Omental fat pad (tissue), 3 donors: ENCODE measurements at regions not wholly inside any gene's neighbourhood (a gene's known extent, or its start where the extent isn't known, plus 50 kb on each side); places are given as distances from the start of the nearest gene placed in this dataset.

ENCODE experiments used
- ATAC-seq: fragments of 150-250 bp; one replicate; pipeline ENCODE4 v1.9.1; 2016; ENCODE audit warnings: mild to moderate bottlenecking, moderate library complexity; ENCODE audit not compliant: low FRiP score
- DNase-seq: peaks from one replicate; pipeline ENCODE4 v3.0.0-alpha.2; 2019; ENCODE audit warnings: low spot score
- CTCF ChIP-seq, 3 donors: fragments of 450-650 bp; IDR thresholded peaks; one replicate each; pipeline ENCODE4 v1.5.1; 2016 to 2017; ENCODE audit warnings: antibody characterized with exemption in 3 of 3, mild to moderate bottlenecking in 3 of 3, moderate library complexity in 2 of 3

GRCh38 chr5:15260356-15261268 lies 239.4 kb upstream of the FBXL7 start:
- TF ChIP-seq CTCF (IDR thresholded peaks at IDR 0.05) = no peak
- DNase-seq (no peak), ATAC-seq (no peak)

- no peak for ATAC-seq
- no peak for TF ChIP-seq CTCF (IDR thresholded peaks at IDR 0.05)
- no peak for DNase-seq
These were observed 243.5 kb upstream of the FBXL7 start for GRCh38 chr5:15256485-15256884.

- ATAC-seq (no peak), DNase-seq (no peak)
- TF ChIP-seq CTCF (IDR thresholded peaks at IDR 0.05) = no peak
These were observed 244.4 kb upstream of the FBXL7 start for GRCh38 chr5:15255576-15255975.

GRCh38 chr5:15254607-15255006 lies 245.4 kb upstream of the FBXL7 start:
- ATAC-seq (no peak), DNase-seq (no peak)
- TF ChIP-seq CTCF (IDR thresholded peaks at IDR 0.05) = no peak

GRCh38 chr5:15252331-15252730 lies 247.6 kb upstream of the FBXL7 start:
- TF ChIP-seq CTCF (IDR thresholded peaks at IDR 0.05) = no peak
- no peak for ATAC-seq

GRCh38 chr5:15249152-15249551 lies 250.8 kb upstream of the FBXL7 start:
- no peak for TF ChIP-seq CTCF (IDR thresholded peaks at IDR 0.05)
- DNase-seq (no peak), ATAC-seq (no peak)

More at GRCh38 chr5:15252331-15252730, 247.6 kb upstream of the FBXL7 start:
- DNase-seq = no peak

GRCh38 chr5:15248731-15249130 lies 251.2 kb upstream of the FBXL7 start:
- DNase-seq (no peak), ATAC-seq (no peak)
- no peak for TF ChIP-seq CTCF (IDR thresholded peaks at IDR 0.05)
